HG03575 (cell line): ENCODE measurements at regions not wholly inside any gene's neighbourhood (a gene's known extent, or its start where the extent isn't known, plus 50 kb on each side); places are given as distances from the start of the nearest gene placed in this dataset.
"Not testable (repeated sequence)": the region's sequence is repeated elsewhere in the genome, so short reads cannot be mapped to it uniquely, and the experiment has no call there.

ENCODE experiments used
- ATAC-seq: cut with Tn5 transposase; IDR thresholded peaks from one replicate; pipeline ENCODE4 v1.9.1; 2021; ENCODE audit not compliant: unreplicated experiment, insufficient number of reproducible peaks, low FRiP score; ENCODE audit errors: extremely low read depth

GRCh38 chr6:74250161-74250818 lies 554.3 kb downstream of the CD109 start:
- ATAC-seq = no peak

DNA sequence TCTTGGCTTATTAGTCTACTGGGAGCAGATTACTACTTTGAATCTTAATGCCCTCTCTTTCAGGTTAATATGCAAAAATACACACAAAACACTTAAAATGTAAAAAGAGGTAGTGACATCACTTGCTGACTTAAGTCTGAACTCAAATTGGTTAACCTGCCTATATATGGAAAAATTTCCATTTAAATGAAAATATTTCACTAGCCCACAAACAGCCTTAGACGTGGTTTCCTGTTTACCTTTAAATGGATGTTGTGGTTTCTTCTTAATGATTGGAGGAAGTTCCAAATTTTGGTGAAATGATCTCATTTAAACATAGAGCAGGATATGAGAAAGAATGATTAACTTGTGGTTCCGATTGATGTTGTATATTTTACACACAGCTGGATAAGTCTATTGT lies 553.7 kb downstream of the CD109 start:
- no peak for ATAC-seq

DNA sequence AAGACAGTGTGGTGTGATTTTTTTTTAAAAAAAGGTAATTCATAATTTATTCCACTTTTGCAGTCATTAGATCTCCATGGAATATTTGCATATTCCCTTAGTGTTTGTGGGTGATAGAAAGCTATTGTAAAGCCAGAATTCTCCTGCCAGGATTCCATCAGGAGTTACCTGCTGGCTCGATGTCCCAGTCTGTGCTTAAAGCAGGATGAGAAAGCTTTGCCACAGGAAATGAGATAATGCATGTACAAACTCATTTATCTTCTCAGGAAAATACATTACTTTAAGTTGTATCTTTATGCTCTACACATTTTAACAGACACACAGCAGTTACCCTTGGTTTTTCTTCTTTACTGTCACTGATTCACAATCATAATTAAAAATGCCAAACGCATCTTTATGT lies 553.0 kb downstream of the CD109 start:
- no peak for ATAC-seq

DNA sequence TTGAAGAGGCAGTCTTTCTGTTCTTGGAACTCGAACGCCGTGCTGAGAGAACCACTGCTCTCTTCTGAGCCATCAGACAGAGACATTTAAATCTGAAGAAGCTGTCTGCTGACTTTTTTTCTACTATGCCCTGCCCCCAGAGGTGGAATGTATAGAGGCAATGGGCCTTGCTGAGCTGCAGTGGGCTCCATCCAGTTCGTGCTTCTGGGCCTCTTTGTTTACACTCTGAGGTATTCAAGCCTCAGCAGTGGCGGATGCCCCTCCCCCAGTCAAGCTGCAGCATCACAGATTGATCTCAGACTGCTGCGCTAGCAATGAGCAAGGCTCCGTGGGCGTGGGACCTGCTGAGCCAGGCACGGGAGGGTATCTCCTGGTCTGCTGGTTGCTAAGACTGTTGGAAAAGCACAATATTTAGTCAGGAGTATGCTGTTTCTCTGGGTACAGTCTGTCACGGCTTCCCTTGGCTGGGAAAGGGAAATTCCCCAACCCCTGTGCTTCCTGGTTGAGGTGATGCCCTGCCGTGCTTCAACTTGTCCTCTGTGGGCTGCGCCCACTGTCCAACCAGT lies 526.8 kb downstream of the CD109 start:
- no peak for ATAC-seq

DNA sequence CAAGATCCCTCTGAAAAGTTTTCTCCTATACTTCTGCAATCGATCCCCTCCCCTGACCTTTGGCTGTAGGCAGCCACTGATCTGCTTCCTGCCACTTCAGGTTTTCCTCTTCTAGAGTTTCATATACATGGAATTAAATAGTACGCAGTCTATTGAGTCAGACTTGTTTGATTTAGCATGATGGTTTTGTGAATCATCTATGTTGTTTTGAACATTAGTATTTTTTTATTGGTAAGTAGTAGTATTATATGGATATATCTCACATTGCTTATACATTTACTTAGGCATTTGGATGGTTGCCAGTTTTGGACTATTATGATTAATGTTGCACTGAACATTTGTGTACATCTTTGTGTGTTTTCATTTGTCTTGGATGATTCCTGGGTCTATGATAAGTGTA lies 518.0 kb downstream of the CD109 start:
- ATAC-seq = no peak

- no peak for ATAC-seq
Measured at GRCh38 chr6:74208239-74208638, 512.2 kb downstream of the CD109 start.

DNA sequence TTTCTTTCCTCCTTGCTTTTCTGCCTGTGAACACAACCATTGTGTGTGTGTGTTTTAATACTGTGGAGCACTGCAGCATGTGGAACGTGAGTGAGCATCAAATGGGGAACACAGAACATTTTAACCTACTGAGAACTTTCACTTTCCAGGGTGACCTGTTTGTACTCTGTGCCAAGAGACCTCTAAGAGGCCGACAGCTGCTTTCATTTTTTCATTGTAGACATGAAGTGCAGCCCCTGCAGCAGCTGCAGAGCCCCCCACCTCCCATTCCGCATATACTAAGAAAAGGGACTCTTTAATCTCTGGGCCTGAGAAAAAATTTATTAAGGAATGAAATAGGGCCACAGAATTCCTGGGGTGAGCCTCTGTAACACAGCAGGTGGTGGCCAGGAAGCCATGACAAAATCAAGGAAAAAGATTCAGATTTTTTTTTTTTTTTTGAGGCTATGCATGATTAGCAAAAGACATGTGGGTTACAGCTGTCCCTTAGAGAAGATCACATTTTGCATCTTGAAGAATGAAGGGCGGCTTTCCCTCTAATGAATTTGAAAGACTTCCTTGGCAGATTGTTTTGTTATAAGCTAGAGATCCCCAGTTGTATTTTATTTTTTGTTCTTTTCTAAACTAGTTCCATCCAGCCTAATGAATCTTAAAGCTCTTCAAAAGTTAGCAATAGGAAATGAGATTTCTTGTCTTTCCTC lies 503.4 kb downstream of the CD109 start:
- ATAC-seq = no peak

DNA sequence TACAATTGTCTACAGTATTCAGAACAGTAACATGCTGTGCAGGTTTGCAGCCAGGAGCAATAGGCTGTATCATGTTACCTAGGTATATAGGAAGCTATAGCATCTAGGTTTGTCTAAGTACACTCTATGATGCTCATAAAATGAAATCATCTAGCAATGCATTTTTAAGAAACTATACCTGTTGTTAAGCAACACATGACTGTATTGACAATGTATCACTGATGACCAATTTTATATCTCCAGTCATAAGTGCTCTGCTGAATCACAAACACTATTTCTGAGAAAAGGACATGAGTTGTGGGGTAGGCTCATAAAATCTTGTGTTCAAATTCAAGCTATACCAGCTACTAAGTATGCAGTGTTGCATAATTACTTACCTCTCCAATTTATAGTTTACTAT lies 501.3 kb downstream of the CD109 start:
- ATAC-seq = no peak

- no peak for ATAC-seq
Measured at GRCh38 chr6:74187811-74188210, 491.8 kb downstream of the CD109 start.

DNA sequence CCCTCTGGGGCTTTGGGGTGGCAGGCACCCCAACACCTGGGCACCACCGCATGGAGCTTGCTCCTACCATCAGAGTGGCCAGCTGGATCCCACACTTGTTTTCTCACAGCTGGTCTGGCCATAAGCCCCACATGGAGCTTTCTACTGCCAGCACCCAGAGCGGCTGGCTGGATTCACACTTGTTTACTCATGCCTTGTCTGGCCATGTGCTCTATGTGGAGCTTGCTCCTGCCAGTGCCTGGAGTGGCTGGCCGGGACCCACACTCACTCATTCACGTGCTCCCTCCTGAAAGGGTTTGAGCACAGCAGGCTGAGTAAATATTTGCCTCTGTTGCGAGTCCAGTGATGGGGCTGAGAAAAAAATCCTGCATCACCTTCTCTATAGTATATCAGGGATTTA lies 487.0 kb downstream of the CD109 start:
- ATAC-seq = no peak

DNA sequence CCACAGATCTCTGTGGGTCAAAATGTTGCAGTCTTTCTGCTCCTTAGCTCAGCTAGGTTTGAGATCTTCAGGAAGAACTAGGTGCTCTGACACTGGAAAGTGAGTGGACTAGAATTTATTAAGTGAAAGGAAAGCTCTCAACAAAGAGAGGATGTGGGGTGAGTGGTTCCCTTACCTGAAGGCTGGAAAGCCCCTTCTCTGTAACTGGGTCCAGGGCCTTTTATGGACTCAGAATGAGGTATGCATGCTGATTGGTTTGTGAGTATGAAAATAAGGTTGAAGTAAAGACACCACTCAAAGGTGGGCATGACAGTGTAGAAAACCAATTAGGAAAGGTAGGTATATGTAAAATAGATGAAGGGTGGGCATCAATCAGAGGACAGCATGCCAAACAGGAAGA lies 485.5 kb downstream of the CD109 start:
- ATAC-seq = no peak

DNA sequence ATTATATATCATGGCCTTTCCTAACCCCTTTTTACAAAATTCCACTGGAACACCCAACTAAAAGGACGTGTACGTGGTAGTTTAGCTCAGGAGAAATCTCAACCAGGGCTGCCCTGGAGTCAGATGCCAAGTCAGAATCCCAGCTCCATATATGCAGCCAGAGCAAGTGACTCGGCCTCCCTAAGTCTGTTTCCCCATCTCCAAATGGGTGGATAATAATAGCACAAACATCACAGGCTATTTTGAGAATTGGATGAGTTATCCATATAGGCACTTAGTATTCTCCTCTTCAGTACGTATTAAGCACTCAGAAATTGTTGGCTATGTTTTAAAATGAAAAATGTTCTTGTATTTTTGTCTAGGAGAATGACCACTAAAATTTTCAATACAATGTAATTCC lies 481.5 kb downstream of the CD109 start:
- no peak for ATAC-seq

GRCh38 chr6:74170550-74170949 lies 474.5 kb downstream of the CD109 start:
- ATAC-seq = not testable (repeated sequence)

DNA sequence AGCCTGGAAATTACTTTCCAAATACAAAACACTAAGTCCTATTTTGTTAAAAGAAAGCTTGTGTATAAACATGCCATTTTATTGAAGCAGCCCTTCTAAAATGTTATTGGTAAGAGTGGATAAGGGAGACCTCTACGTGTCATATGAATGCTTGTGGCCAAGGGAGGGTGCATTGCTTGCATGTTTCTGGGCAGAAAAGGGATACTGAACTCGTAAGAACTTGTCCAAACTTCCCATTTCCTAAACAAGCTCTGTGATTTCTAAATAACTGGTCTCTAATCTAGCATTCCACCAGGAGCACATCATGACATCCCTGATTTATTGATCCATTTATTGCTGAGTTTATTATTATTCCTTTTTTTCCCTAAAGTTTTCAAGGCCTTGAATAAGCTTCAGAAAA lies 474.1 kb downstream of the CD109 start:
- no peak for ATAC-seq

GRCh38 chr6:74167976-74168375 lies 472.0 kb downstream of the CD109 start:
- ATAC-seq = no peak

DNA sequence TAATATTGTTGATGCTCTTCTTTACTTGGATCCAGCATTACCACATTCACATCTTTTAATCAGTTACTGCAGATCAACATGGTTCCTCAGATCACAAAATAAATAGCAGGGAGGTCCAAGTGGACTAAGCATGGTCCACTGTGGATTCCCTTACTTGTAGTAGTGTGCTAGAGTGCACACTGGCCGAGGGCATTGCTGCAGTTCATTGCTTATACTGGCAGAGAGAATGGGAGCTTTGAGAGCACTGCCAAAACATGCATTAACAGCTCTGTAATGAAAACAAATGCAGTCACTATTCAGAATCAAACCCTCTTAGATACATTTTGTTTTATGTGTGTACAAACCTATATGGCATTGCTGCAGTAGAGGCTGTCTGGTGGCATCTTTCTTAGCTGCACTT lies 471.5 kb downstream of the CD109 start:
- no peak for ATAC-seq

DNA sequence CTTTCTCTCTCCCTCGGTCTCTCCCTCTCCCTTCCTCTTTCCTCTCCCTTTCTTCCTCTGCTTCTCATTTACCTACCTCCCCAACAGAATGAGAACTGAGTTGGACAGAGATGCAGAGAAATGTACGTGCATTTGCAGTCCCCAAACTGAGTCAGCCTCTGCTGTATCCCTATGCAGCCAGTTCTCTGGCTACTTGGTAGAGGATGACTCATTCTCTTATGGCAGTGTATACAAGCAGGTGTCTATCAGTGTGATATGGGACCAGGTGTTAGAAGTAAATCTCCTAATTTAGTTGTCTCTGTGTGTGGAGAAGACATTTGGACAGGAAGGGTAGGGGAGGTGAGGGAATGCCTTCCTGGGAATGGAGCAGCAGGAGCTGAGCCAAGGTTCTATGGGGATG lies 470.8 kb downstream of the CD109 start:
- no peak for ATAC-seq

DNA sequence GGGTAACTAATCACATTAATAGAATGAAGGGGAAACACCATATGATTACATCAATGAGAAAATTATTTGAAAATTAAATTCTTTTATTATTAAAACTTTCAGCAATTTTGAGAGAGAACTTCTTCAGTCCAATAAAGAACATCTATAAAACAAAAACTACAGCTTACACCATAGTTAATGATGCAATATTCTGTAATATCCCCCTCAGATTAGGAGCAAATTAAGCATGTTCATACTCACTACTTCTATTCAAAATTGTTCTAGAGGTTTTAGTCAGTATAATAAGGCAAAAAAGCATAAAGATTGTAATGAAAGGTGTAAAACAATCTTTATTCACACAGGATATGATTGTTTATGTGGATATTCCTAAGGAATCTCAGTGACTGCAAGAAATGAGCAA lies 465.4 kb downstream of the CD109 start:
- no peak for ATAC-seq

DNA sequence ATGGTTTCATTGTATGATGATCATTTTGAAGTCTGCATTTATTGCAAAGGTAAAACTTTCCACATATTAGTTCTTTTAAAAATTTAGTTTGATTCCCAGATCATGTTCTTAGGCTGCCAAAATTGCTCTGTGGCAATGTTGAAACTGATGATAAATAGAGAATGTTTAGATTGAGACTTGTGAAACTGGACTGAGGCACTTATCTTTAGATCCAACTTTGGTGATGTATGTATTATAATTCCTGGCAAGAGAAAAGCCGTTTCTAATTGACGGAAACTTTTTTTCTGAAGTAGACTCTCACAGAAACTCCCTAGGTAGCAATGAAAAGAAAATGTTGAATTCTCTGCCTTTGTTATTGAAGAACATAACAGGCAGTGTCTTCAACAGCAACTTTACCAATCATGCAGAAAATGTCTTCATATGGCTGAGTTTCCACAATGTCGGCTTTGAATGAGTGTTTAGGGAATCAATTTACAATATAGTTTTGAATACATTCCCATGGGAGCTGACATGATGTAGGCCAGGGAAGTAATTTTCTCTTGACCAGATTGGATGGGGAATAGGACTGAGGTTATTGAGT lies 456.2 kb downstream of the CD109 start:
- ATAC-seq = no peak

- ATAC-seq = no peak
Measured at GRCh38 chr6:74145931-74146330, 449.9 kb downstream of the CD109 start.
